HK-2 (cell line): ENCODE measurements at regions not wholly inside any gene's neighbourhood (a gene's known extent, or its start where the extent isn't known, plus 50 kb on each side); places are given as distances from the start of the nearest gene placed in this dataset.
A peak's percentile ranks its signal among the peaks of the same experiment; 100 is the strongest.
"Not testable (repeated sequence)": the region's sequence is repeated elsewhere in the genome, so short reads cannot be mapped to it uniquely, and the experiment has no call there.

Source experiments
- DNase-seq: peaks from one replicate; pipeline ENCODE4 v3.0.0-alpha.2; 2018; ENCODE audit not compliant: unreplicated experiment

GRCh38 chr6:97915537-97915936 is 632.5 kb upstream of the MMS22L start:
- no peak for DNase-seq

- no peak for DNase-seq
Observed at GRCh38 chr6:97917369-97917768, 634.4 kb upstream of the MMS22L start.

GRCh38 chr6:97919046-97919445 is 636.0 kb upstream of the MMS22L start:
- DNase-seq = no peak

GRCh38 chr6:97919631-97920030 is 636.6 kb upstream of the MMS22L start:
- no peak for DNase-seq

- no peak for DNase-seq
Observed at GRCh38 chr6:97923249-97923648, 640.2 kb upstream of the MMS22L start.

GRCh38 chr6:97925504-97925903 is 642.5 kb upstream of the MMS22L start:
- DNase-seq = no peak

GRCh38 chr6:97939440-97940168 is 656.6 kb upstream of the MMS22L start:
- DNase-seq = no peak

GRCh38 chr6:97947841-97948240 is 664.8 kb upstream of the MMS22L start:
- DNase-seq = peak; percentile 61

- peak; percentile 35 for DNase-seq
Observed at GRCh38 chr6:97958134-97958533, 675.1 kb upstream of the MMS22L start.

GRCh38 chr6:97963193-97963592 is 680.2 kb upstream of the MMS22L start:
- DNase-seq = no peak

GRCh38 chr6:97969065-97969464 is 686.0 kb upstream of the MMS22L start:
- DNase-seq = no peak

- no peak for DNase-seq
Observed at GRCh38 chr6:97977084-97977483, 694.1 kb upstream of the MMS22L start.

GRCh38 chr6:97978855-97979271 is 695.8 kb upstream of the MMS22L start:
- no peak for DNase-seq

GRCh38 chr6:97979285-97979684 is 696.3 kb upstream of the MMS22L start:
- DNase-seq = not testable (repeated sequence)

GRCh38 chr6:97989451-97989850 is 706.4 kb upstream of the MMS22L start:
- DNase-seq = no peak

GRCh38 chr6:97995158-97995557 is 712.1 kb upstream of the MMS22L start:
- no peak for DNase-seq

- no peak for DNase-seq
Observed at GRCh38 chr6:98002678-98003077, 719.7 kb upstream of the MMS22L start.

- no peak for DNase-seq
Observed at GRCh38 chr6:98014442-98015201, 731.6 kb upstream of the MMS22L start.

GRCh38 chr6:98016565-98016964 is 733.5 kb upstream of the MMS22L start:
- no peak for DNase-seq

GRCh38 chr6:98020222-98020621 is 737.2 kb upstream of the MMS22L start:
- DNase-seq = no peak

- no peak for DNase-seq
Observed at GRCh38 chr6:98024359-98024758, 741.3 kb upstream of the MMS22L start.

GRCh38 chr6:98027898-98028297 is 744.9 kb upstream of the MMS22L start:
- no peak for DNase-seq

GRCh38 chr6:98033617-98034016 is 750.6 kb upstream of the MMS22L start:
- DNase-seq = no peak
